NCI-H1105 (cell line): ENCODE measurements at regions not wholly inside any gene's neighbourhood (a gene's known extent, or its start where the extent isn't known, plus 50 kb on each side); places are given as distances from the start of the nearest gene placed in this dataset.

Experiments used
- DNase-seq: peaks from one replicate; lab custom pipeline; 2025; lab: John Stamatoyannopoulos, UW

DNA sequence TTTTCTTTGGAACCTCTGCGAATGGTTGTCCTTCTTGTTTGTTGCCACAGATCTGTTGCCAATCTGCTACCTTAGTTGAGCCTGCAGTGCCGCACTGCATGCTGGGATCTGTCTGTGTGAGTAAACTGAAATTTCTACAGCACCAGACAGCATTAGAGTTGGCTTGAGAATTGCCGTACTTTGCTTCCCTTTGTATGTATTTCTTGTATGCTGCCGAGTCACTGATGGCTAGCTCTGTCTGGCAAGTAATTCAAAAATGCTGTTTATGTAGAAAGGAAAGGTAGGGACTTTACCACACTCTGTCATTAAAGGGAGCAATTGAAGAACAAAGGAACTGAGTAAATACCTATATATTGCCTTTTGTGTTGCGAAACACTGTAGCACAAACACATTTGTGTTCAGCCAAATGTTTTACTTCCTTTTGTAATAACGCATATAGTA, 857.4 kb downstream of the USP25 start:
- no peak for DNase-seq

DNA sequence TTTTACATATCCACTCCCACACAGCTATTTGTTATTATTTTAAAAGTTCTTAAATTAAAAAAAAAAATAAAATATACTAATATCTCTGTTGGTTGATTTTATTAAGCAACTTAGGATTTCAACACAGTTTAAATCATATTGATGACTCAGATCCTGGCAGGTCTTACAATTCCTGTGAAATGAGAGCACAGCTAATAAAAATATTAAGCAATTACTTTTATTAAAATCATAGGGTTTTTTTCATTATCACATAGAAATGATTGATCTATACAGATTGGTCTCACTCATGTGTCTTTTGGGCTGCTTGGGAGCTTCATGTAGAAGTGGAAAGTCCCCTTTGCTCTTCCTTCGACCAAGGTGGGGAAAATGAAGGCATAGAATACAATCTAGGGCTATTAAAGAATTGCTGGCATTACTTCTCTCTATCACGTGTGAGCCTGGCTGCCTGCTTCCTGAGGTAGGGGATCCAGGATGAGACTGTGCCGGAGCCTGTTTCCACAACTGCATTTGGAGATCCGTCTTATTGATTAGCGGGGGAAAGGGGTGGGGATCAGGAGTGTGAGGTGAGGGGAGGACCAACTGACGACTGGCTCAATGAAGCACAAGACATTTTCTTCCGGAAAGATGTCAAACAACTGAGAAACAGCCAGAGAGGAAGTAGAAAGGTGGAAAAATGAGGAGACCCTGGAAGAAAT, 858.0 kb downstream of the USP25 start:
- no peak for DNase-seq

- peak; percentile 78 for DNase-seq
Measured at GRCh38 chr21:16588433-16588860, 858.7 kb downstream of the USP25 start.

DNA sequence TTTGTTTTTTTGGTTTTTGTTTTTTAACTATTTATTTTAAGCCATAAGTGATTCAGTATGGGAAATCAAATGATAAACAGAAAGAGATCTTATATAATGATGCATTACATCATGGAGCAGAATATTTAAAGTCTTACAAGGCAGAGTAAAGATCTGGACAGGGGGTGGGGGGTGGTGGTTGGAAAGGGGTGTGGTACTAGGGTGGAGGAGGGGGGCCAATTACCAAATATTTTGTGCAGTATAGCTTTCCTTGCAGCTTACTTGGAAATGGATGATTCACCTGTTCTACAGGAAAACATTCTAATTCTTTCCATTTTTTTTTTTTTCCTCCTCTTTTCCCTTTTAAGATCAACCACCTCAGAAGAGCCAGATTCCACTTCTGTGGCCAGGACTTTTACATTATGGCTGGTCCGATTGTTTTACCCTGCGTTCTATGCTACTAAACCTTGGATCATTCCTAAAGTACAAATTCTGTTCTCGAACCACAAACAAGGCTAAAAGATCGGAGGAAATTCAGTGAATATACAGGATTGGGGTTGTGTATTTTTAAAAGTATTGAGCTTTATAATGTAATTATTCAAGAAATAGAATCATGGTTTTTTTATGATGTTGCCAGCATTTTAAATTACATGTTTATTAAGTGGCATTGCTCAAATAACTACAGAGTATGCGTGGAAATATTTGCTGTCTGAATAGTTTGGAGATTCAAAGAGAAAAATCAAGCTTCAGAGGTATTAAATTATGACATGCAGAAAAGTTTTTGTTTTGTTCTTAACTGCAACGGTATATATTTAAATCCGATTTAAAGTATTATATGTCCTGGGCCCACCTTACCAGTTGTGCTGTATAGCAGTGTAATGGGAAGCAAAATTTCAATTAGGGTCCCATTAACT, 859.5 kb downstream of the USP25 start:
- no peak for DNase-seq

DNA sequence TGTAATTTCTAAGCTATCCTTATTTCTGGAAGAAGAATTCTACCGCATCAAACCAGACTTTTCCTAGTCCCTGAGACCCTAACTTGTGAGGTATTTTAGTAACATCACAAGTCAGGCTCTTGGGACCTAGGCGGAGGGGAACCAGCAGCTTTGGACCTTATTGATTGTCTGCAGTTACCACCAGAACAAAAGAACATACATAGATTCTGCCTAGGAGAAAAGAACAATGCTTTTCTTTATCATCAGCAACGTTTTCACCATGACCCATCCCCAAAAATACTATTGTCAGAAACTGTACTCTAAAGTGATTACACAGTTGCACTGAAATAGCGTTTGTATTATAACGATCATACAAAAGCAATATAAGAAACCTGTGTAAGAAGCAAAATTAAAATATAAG, 860.4 kb downstream of the USP25 start:
- DNase-seq: no peak

DNA sequence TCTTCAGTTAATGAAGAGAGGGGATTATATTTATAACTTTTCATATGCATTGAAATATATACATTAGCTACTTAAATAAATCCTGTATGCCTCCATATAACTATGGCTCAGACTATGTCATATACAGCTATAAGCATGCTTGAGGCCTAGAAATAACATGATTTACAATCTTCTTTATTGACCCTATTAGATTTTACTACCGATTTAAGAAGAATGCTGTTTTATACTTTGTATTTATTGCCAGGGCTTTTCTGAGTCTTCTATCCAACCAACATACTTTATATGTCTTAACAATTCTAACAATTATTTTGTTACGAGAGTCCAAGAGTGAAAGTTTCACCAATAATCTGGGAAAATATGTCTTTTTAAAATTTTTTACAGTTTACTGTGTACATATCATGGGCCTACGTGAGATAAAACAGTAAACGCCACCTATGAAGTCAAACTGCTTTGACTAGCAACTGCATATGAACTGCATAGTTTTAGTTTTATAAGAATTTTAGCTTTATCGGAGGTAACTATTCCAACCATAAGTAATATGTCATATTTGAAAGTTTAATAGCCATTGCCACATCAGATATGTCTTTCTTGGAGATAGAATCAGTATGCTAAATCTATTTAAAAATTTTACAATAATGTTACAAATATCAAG, 861.0 kb downstream of the USP25 start:
- DNase-seq: no peak

GRCh38 chr21:16592381-16592780, 862.6 kb downstream of the USP25 start:
- DNase-seq: no peak

- no peak for DNase-seq
Measured at GRCh38 chr21:16594191-16594590, 864.4 kb downstream of the USP25 start.

GRCh38 chr21:16596369-16596768, 866.6 kb downstream of the USP25 start:
- DNase-seq: no peak

DNA sequence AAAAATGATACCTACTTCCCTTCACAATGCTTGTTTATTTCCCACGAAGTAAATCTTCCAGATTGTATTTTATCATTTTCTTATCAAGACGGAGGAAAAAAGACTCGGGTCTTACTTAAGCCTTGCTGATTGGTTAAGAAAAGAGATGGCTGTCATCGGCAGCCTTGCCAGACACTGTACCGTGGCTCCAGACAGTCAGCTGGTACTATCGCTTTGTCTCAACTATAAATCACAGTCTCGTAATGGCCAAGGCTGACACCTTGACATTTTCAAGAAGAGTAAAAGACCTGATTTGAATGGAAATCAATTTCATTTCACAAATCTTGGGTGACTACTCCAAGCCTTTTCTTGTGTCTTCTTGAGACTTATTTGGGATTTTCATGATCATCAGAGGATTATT, 868.0 kb downstream of the USP25 start:
- DNase-seq: no peak

GRCh38 chr21:16605597-16605996, 875.8 kb downstream of the USP25 start:
- DNase-seq: no peak

DNA sequence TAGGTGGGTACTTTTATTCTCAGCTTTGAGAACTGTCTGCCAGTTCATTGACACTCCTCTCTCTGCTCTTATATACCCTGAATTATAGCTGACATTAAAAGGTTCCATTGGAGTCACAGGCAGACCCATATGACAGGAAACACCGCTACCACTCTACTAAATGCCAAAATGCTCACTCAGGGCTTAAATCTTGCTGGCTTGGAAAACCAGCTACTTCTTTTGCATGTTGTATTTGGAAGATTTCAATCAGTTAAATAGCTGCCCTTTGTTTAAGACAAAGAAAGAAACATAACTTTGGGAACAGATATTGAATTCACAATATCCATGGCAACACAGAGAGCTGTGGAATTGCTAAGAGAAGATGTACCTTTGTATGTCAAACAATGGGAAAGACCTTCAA, 876.5 kb downstream of the USP25 start:
- no peak for DNase-seq

- no peak for DNase-seq
Measured at GRCh38 chr21:16608209-16608830, 878.5 kb downstream of the USP25 start.

GRCh38 chr21:16619281-16619680, 889.5 kb downstream of the USP25 start:
- DNase-seq: no peak

DNA sequence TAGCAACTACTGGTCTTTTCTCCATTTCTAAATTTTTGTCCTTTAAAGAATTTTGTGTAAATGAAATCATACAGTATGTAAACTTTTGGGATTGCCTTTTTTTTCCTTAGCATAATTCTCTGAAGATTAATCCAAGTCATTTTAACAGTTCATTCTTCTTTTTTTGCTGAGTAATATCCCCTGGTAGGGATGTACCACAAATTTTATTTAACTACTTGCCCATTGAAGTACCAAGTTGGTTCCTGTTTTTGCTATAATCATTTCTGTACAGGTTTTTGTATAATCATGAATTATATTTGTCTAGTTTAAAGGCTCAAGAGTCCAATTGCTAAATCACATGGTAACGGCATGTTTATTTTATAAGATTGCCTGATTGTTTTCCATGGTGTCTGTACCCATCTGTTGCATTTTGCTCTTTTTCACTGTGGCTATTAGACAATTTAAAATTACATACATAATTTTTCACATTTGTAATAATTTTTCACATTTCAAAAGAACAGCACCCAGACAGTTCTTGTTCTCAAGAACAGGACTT, 891.1 kb downstream of the USP25 start:
- no peak for DNase-seq

GRCh38 chr21:16624479-16625118, 888.2 kb upstream of the CXADR start:
- DNase-seq: peak; percentile 43

DNA sequence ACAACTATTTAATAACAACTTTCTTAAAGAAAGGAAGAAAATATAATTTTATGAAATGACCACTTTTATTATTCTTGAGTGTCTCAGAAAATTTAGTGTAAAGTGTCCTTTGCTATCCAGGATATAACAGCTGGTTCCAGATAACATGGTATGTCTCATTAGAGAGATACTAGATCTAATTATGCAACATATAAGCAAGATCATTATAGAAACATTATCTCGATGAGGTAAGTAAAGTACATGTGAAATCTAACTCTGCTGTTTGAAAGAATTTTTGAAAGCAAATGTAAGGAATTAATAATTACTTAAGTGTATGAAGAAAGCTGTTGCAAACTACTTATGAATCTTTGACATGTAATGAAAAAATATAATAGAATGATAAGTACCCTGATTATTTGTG, 887.4 kb upstream of the CXADR start:
- DNase-seq: no peak

- DNase-seq: no peak
Measured at GRCh38 chr21:16633831-16634459, 878.9 kb upstream of the CXADR start.

- peak; percentile 65 for DNase-seq
Measured at GRCh38 chr21:16634515-16634914, 878.3 kb upstream of the CXADR start.

DNA sequence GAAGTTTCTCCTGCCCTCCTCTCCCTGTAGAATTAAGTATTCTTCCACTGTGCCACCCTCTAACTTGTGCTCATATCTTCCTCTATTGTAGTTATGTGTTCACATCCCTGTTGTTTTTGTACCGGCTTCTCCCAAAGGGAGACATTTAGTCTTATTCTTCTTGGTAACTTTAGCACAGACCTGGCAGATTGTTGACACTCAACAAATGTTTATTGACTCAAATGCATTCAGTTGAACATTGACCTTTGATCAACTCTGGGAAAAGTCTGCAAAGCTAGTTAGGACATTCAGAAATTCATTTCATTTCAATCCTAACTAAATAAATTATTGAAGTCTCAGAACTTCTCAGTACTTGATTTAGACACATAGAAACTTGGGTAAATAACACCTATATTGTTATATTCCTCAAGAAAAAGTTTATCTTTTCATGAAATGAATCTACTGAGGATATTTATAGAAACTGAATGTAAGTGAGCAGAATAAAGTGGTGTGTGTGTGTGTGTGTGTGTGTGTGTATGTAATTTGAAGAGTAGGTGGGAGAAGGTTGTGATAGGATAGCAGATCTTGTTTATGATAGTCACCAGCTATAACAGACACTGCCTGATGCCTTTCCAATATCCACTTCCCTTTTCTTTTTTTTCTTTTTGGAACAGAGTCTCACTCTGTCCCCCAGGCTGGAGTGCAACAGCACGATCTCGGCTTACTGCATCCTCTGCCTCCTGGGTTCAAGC, 872.4 kb upstream of the CXADR start:
- DNase-seq: no peak
